Activated CD8-positive, alpha-beta memory T cell treated with anti-CD3 and anti-CD28 coated beads, Interleukin-2, amount 10 ng/mL, durations not matched to agents 7 days and 5 days (primary cell): ENCODE measurements at regions not wholly inside any gene's neighbourhood (a gene's known extent, or its start where the extent isn't known, plus 50 kb on each side); places are given as distances from the start of the nearest gene placed in this dataset.
"Not testable (repeated sequence)": the region's sequence is repeated elsewhere in the genome, so short reads cannot be mapped to it uniquely, and the experiment has no call there.

ENCODE experiments used
- ATAC-seq: fragments of 150-1000 bp; cut with Tn5 transposase; one replicate; pipeline ENCODE4 v1.10.0; 2021; ENCODE audit warnings: moderate library complexity
- CTCF ChIA-PET: fragments of 350-600 bp; sonication (Branson Sonifier 250); formaldehyde crosslinking; loops from one replicate; lab custom pipeline; 2021; ENCODE audit warnings: antibody characterized with exemption; lab: Charles Lee
- DNase-seq: peaks from one replicate; pipeline ENCODE4 v3.0.0-alpha.2; 2020
- H3K27ac Mint-ChIP-seq: one replicate; pipeline ENCODE4 v1.8.0; 2021; ENCODE audit warnings: mild to moderate bottlenecking, mixed read lengths
- H3K27me3 Mint-ChIP-seq: one replicate; pipeline ENCODE4 v1.8.0; 2021; ENCODE audit warnings: mixed read lengths
- H3K36me3 Mint-ChIP-seq: one replicate; pipeline ENCODE4 v1.8.0; 2021; ENCODE audit warnings: mild to moderate bottlenecking, mixed read lengths
- H3K4me1 Mint-ChIP-seq: one replicate; pipeline ENCODE4 v1.8.0; 2021; ENCODE audit warnings: mixed read lengths
- H3K4me3 Mint-ChIP-seq: one replicate; pipeline ENCODE4 v1.8.0; 2021; ENCODE audit warnings: mild to moderate bottlenecking, moderate library complexity, mixed read lengths
- H3K9me3 Mint-ChIP-seq: one replicate; pipeline ENCODE4 v1.8.0; 2022; ENCODE audit warnings: low read depth, mixed read lengths

DNA sequence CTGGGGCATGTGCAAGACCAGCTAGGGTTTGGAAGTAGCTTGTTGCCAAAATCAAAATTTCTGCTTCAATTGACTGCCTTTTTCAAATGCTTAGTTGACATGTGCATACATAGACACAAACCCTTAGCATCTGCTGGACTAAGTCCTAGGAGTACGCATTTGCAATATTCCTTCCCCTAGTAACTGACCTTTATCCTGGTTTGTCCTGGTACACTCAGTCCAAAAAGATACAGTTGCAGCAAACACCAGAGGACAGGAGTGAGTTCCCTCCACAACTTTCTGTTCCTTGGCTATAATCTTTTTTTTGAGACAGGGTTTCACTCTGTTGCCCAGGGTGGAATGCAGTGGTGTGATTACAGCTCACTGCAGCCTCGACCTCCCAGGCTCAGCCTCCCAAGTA lies 290.2 kb upstream of the ERCC4 start:
- ATAC-seq (no peak), DNase-seq (no peak)
- Mint-ChIP-seq H3K4me3 (no peak overlapping the region), H3K4me1 (no peaks in the 10 kb centered on the region), H3K9me3 (no peaks in the 10 kb centered on the region), H3K36me3 (no peaks in the 10 kb centered on the region), H3K27ac (no peak overlapping the region), H3K27me3 (no peaks in the 10 kb centered on the region)
- CTCF ChIA-PET, result no interaction called here

- Mint-ChIP-seq H3K27me3 (no peaks in the 10 kb centered on the region), H3K9me3 (no peaks in the 10 kb centered on the region), H3K4me3 (no peak overlapping the region), H3K36me3 (no peaks in the 10 kb centered on the region), H3K4me1 (no peaks in the 10 kb centered on the region), H3K27ac (no peak overlapping the region)
- CTCF ChIA-PET, result no interaction called here
- ATAC-seq (no peak), DNase-seq (no peak)
Observed at GRCh38 chr16:13630374-13630773, 289.6 kb upstream of the ERCC4 start.

DNA sequence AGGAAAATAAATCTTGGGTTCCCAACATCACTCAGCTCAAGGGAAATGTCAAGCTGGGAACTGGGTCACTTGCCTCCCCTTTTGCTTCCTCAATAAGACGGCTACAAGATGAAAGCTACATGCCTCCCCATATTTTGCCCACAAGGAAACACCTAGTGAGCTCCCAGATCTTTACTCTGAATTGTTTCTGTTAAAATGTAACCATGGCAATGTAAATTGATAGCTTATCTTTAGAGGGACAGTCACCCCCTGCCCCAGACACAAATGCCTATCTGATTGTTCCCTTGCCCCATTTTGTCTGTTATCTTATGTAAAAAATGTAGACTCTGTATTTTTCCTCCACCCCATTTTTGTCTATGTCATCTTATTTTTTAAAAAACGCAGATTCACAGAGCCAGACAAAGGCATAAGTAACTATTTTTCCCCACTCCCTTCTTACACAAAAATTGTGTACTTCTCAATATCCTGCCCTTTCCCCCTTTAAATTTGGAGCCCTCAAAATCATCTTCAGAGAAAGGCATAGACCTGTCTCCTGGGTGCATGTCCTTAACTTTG lies 288.7 kb upstream of the ERCC4 start:
- Mint-ChIP-seq H3K27ac (no peak overlapping the region), H3K4me1 (no peaks in the 10 kb centered on the region), H3K27me3 (no peaks in the 10 kb centered on the region), H3K9me3 (no peaks in the 10 kb centered on the region), H3K36me3 (no peaks in the 10 kb centered on the region), H3K4me3 (no peak overlapping the region)
- ATAC-seq (no peak), DNase-seq (no peak)
- CTCF ChIA-PET, result no interaction called here

GRCh38 chr16:13631916-13632315 lies 288.0 kb upstream of the ERCC4 start:
- H3K27me3 Mint-ChIP-seq, result no peaks in the 10 kb centered on the region
- CTCF ChIA-PET, result no interaction called here
- DNase-seq (no peak), ATAC-seq (no peak)
- no peak overlapping the region for H3K4me3 Mint-ChIP-seq
- H3K36me3 Mint-ChIP-seq, result no peaks in the 10 kb centered on the region
- no peaks in the 10 kb centered on the region for H3K4me1 Mint-ChIP-seq
- no peak overlapping the region for H3K27ac Mint-ChIP-seq
- H3K9me3 Mint-ChIP-seq, result no peaks in the 10 kb centered on the region

DNA sequence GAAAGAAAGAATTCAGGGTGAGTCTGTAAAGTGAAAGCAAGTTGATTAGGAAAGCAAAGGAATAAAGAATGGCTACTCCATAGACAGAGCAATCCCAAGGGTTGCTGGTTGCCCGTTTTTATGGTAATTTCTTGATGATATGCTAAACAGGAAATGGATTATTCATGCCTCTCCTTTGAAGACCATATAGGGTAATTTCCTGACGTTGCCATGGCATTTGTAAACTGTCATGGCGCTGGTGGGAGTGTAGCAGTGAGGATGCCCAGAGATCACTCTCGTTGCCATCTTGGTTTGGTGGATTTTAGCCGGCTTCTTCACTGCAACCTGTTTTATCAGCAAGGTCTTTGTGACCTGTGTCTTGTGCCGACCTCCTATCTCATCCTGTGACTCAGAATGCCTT lies 287.4 kb upstream of the ERCC4 start:
- H3K27me3 Mint-ChIP-seq, H3K4me3 Mint-ChIP-seq, H3K27ac Mint-ChIP-seq, CTCF ChIA-PET, DNase-seq, H3K36me3 Mint-ChIP-seq, H3K9me3 Mint-ChIP-seq, H3K4me1 Mint-ChIP-seq, ATAC-seq: not testable (repeated sequence)

- CTCF ChIA-PET, result no interaction called here
- ATAC-seq, result no peak
- Mint-ChIP-seq H3K36me3 (no peaks in the 10 kb centered on the region), H3K27ac (no peak overlapping the region), H3K27me3 (no peaks in the 10 kb centered on the region), H3K9me3 (peaks cover 3% of the 10 kb centered on the region), H3K4me3 (no peak overlapping the region), H3K4me1 (no peaks in the 10 kb centered on the region)
- DNase-seq, result no peak
Observed at GRCh38 chr16:13633391-13633861, 286.5 kb upstream of the ERCC4 start.

GRCh38 chr16:13634253-13634652 lies 285.7 kb upstream of the ERCC4 start:
- H3K36me3 Mint-ChIP-seq, result no peaks in the 10 kb centered on the region
- no peak overlapping the region for H3K27ac Mint-ChIP-seq
- no peaks in the 10 kb centered on the region for H3K4me1 Mint-ChIP-seq
- no peak for DNase-seq
- no peaks in the 10 kb centered on the region for H3K27me3 Mint-ChIP-seq
- no peak for ATAC-seq
- peaks cover 3% of the 10 kb centered on the region for H3K9me3 Mint-ChIP-seq
- no peak overlapping the region for H3K4me3 Mint-ChIP-seq
- CTCF ChIA-PET, result no interaction called here

GRCh38 chr16:13634959-13635358 lies 285.0 kb upstream of the ERCC4 start:
- H3K27me3 Mint-ChIP-seq, result no peaks in the 10 kb centered on the region
- no peak overlapping the region for H3K4me3 Mint-ChIP-seq
- H3K27ac Mint-ChIP-seq, result no peak overlapping the region
- ATAC-seq (no peak), DNase-seq (no peak)
- H3K4me1 Mint-ChIP-seq, result no peaks in the 10 kb centered on the region
- CTCF ChIA-PET, result no interaction called here
- H3K36me3 Mint-ChIP-seq, result no peaks in the 10 kb centered on the region
- H3K9me3 Mint-ChIP-seq, result peaks cover 3% of the 10 kb centered on the region

GRCh38 chr16:13638218-13638617 lies 281.7 kb upstream of the ERCC4 start:
- CTCF ChIA-PET, result no interaction called here
- Mint-ChIP-seq H3K27me3 (no peaks in the 10 kb centered on the region), H3K27ac (no peak overlapping the region)

GRCh38 chr16:13643412-13643811 lies 276.5 kb upstream of the ERCC4 start:
- Mint-ChIP-seq H3K27me3 (no peaks in the 10 kb centered on the region), H3K4me1 (no peaks in the 10 kb centered on the region), H3K27ac (no peak overlapping the region), H3K9me3 (peaks cover 11% of the 10 kb centered on the region), H3K4me3 (no peak overlapping the region), H3K36me3 (no peaks in the 10 kb centered on the region)
- CTCF ChIA-PET, result no interaction called here
- DNase-seq (no peak), ATAC-seq (no peak)

More at GRCh38 chr16:13638218-13638617, 281.7 kb upstream of the ERCC4 start:
- no peak for ATAC-seq
- H3K4me3 Mint-ChIP-seq, result no peak overlapping the region
- H3K9me3 Mint-ChIP-seq, result peaks cover 10% of the 10 kb centered on the region
- H3K4me1 Mint-ChIP-seq, result no peaks in the 10 kb centered on the region
- DNase-seq, result no peak
- no peaks in the 10 kb centered on the region for H3K36me3 Mint-ChIP-seq

DNA sequence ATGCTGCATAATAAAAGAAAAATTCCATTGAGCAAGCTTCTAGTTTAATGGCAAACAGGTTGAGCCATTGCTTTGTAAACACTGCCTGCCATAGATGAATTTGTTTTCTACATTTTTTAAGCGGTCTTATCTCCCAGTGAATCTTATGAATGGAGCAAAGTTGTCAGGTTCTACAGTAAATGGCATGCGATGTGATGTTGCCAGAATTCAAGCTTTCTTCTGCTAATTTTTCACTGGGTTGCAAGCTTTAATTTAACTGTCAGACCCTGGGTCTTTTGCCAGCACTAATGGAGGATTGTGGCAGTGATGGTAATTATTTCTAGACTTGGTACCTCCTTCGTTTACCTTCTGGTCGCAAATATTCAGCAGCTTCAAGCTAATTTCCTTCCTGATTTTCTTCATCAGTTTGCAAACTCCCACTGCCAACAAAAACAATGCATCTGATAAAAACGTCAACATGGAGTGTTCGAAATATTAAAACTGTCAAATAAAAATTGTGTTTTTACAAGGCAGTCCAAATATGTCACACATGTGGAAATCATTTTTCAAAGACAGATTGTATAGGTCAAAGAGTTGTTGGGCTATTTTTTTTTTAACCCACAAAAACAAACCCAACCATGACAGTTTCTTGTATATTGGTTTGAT lies 274.2 kb upstream of the ERCC4 start:
- no peak for ATAC-seq

GRCh38 chr16:13660807-13661206 lies 259.1 kb upstream of the ERCC4 start:
- Mint-ChIP-seq H3K27ac (no peak overlapping the region), H3K4me1 (no peaks in the 10 kb centered on the region), H3K9me3 (no peaks in the 10 kb centered on the region), H3K36me3 (no peaks in the 10 kb centered on the region), H3K27me3 (no peaks in the 10 kb centered on the region), H3K4me3 (no peak overlapping the region)
- ATAC-seq, result no peak
- CTCF ChIA-PET, result no interaction called here
- no peak for DNase-seq

More for the DNA sequence above, 274.2 kb upstream of the ERCC4 start:
- DNase-seq, result no peak
- Mint-ChIP-seq H3K36me3 (no peaks in the 10 kb centered on the region), H3K4me1 (no peaks in the 10 kb centered on the region), H3K27me3 (no peaks in the 10 kb centered on the region), H3K27ac (no peak overlapping the region), H3K4me3 (no peak overlapping the region), H3K9me3 (peaks cover 9% of the 10 kb centered on the region)
- CTCF ChIA-PET, result no interaction called here

GRCh38 chr16:13665876-13666275 lies 254.1 kb upstream of the ERCC4 start:
- H3K36me3 Mint-ChIP-seq, result no peaks in the 10 kb centered on the region
- H3K27ac Mint-ChIP-seq, result no peak overlapping the region
- no peaks in the 10 kb centered on the region for H3K27me3 Mint-ChIP-seq
- no peak overlapping the region for H3K4me3 Mint-ChIP-seq
- no peak for ATAC-seq
- DNase-seq, result no peak
- peaks cover 4% of the 10 kb centered on the region for H3K9me3 Mint-ChIP-seq
- CTCF ChIA-PET, result interaction anchor here (0.6 kb wide), 1 partner anchor 588 kb away, joined by 3 read pairs; no protein-coding TSS in a partner anchor
- H3K4me1 Mint-ChIP-seq, result no peaks in the 10 kb centered on the region

DNA sequence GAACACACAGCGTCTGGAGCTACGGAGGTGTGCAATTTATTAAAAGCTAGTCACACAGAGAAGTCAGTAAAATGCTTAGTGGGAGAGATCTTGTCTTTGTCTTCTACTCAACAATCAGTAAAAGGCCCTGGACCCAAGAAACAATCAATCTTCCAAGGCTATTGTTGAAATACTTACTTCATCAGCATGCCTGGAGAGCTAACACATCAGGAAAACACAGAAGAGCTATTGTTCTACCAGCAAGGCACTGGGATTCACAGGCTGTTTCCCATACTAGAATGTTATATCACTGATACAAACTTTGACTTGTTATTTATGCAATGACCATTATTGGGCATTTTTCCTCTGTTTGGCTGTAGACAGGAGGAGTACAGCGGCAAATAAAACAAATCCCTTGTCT lies 247.8 kb upstream of the ERCC4 start:
- H3K27me3 Mint-ChIP-seq, result no peaks in the 10 kb centered on the region
- H3K4me1 Mint-ChIP-seq, result no peaks in the 10 kb centered on the region
- no peaks in the 10 kb centered on the region for H3K36me3 Mint-ChIP-seq
- ATAC-seq, result no peak
- no peak overlapping the region for H3K4me3 Mint-ChIP-seq
- CTCF ChIA-PET, result no interaction called here
- no peak for DNase-seq
- H3K9me3 Mint-ChIP-seq, result peaks cover 4% of the 10 kb centered on the region
- no peak overlapping the region for H3K27ac Mint-ChIP-seq
